ENCODE measurements at regions not wholly inside any gene's neighbourhood (a gene's known extent, or its start where the extent isn't known, plus 50 kb on each side); places are given as distances from the start of the nearest gene placed in this dataset.
"Not testable (repeated sequence)": the region's sequence is repeated elsewhere in the genome, so short reads cannot be mapped to it uniquely, and the experiment has no call there.

DNA sequence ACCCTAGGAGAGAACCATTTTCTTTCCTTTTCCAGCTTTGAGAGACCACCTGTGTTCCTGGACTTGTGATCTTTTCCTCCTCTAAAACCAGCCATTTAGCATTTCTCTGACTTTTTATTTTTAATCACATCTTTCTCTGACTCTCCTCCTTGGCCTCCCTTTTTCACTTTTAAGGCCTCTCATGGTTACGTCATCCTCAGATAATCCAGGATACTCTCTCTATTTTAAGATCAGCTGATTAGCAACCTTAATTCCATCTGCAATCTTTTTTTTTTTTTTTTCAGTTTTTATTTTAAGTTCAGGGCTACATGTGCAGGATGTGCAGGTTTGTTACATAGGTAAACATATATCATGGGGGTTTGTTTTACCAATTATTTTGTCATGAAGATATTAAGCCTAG is 54.0 kb downstream of the RFPL4B start:
- TF ChIP-seq, protein P1, sequence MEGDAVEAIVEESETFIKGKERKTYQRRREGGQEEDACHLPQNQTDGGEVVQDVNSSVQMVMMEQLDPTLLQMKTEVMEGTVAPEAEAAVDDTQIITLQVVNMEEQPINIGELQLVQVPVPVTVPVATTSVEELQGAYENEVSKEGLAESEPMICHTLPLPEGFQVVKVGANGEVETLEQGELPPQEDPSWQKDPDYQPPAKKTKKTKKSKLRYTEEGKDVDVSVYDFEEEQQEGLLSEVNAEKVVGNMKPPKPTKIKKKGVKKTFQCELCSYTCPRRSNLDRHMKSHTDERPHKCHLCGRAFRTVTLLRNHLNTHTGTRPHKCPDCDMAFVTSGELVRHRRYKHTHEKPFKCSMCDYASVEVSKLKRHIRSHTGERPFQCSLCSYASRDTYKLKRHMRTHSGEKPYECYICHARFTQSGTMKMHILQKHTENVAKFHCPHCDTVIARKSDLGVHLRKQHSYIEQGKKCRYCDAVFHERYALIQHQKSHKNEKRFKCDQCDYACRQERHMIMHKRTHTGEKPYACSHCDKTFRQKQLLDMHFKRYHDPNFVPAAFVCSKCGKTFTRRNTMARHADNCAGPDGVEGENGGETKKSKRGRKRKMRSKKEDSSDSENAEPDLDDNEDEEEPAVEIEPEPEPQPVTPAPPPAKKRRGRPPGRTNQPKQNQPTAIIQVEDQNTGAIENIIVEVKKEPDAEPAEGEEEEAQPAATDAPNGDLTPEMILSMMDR (conservative IDR thresholded peaks at IDR 0.05), result no peak
- H3K27ac ChIP-seq, result no peak overlapping the region

DNA sequence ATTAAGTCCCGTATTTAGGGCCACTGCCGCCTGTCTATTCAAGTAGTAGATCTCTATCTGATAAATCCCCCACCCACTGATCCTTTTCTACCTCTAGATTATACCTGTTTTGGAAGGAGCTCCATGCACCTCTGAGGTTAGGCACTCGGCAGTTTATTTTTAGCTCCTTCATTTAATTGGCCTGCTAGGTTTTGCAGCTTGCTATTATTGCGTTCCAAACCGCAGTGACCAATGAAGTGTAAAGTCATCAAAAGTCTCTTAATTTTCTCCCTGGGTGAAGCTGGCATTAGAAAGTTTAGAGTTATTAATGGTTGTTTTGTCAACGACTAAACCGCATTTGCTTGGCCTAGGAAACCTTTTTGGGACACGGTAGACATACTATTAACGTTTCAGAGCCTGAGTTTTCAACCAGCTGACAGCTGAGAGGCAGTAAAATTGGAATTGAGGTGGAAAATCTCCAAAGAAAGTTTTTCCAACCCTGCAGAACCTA is 60.0 kb downstream of the RFPL4B start:
- H3K27ac ChIP-seq, result no peak overlapping the region
- TF ChIP-seq, protein P1 (conservative IDR thresholded peaks at IDR 0.05), result no peak

DNA sequence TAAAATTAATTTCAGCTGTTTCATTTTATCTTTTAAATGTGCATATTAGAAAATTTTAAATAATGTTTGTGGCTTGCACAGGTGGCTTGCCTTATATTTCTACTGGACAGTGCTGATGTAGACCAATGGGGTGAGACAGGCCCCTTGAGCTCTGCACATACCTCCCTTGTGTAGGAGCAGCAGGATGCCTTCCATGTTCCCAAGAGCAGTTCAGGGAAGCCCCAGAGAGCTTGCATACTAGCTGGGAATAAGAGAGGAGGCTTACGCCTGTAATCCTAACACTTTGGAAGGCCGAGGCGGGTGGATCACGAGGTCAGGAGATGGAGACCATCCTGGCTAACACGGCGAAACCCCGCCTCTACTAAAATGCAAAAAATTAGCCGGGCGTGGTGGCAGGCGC is 61.4 kb downstream of the RFPL4B start:
- H3K27ac ChIP-seq, result no peak overlapping the region
- TF ChIP-seq, protein P1 (conservative IDR thresholded peaks at IDR 0.05), result no peak

DNA sequence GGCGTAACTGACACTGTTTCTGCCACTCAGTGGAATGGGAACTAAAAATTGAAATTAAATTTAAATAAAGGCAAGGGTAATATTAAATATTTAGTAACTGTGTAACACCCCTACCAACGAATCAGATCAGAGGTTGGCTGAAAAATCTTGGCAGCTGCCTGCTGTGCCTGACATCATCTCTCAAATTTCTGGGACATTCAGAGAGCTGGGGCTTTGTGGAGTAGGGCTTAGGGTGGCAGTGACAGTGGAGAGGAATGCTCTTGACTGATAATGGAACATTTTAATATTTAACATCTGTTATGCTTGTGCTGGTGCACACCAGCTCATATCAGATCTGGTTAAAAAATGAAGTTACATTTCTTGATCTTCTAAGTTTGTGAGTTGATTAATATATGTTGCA is 62.2 kb downstream of the RFPL4B start:
- H3K27ac ChIP-seq, result no peak overlapping the region
- TF ChIP-seq, protein P1 (conservative IDR thresholded peaks at IDR 0.05), result no peak

DNA sequence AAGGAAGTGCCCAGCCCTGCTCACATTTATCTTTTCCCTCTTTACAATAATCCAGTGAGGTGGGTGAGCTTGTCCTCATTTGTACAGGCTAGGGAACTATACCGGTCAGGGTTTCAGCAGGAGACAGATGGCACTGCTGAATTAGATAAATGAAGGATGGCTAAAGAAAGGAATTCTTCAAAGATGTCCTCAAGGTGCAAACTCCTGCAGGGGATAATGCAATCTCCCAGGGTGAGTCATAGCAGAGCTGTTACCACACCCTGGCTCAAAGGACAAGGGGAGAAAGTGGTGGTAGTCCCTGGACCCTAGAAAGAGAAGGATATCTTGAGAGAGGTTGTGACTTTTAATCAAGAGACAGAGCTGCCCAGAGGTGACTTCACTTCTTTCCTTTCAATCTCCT is 66.7 kb downstream of the RFPL4B start:
- H3K27ac ChIP-seq, result no peak overlapping the region
- TF ChIP-seq, protein P1 (conservative IDR thresholded peaks at IDR 0.05), result no peak

DNA sequence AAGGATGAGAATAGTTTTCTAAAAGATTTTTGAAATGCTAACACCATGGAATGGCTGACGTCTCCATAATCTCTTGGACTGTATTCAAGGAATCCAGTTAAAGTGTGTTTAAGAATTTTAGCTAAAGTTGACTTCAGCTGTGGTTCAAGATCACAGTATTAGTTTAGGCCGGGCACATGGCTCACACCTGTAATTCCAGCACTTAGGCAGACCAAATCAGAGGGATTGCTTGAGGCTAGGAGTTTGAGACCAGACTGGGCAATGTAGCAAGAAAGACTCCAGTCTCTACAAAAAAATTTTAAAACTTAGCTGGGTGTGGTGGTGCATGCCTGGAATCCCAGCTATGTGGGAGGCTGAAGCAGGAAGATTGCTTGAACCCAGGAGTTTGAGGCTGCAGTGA is 68.2 kb downstream of the RFPL4B start:
- TF ChIP-seq, protein P1 (conservative IDR thresholded peaks at IDR 0.05), result no peak
- no peak overlapping the region for H3K27ac ChIP-seq

DNA sequence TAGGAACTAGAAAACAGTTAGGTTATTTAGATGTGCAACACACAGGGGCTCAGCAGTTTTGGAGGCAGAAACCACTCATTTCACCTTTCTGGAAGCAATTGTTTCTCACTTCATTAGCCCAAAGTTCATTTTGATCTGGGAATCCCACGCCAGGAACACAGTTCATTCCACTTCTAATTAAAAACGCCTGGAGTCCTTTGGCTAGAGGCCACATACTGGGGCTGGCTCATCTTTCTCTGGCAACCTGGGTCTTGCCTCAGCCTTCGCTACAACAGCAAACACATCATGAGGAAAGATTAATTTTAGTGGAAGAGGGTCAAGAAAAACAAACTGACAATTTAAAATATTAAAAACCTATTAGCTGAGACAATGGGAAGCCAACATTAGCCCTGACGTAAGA is 69.7 kb downstream of the RFPL4B start:
- no peak overlapping the region for H3K27ac ChIP-seq
- TF ChIP-seq, protein P1 (conservative IDR thresholded peaks at IDR 0.05), result no peak

DNA sequence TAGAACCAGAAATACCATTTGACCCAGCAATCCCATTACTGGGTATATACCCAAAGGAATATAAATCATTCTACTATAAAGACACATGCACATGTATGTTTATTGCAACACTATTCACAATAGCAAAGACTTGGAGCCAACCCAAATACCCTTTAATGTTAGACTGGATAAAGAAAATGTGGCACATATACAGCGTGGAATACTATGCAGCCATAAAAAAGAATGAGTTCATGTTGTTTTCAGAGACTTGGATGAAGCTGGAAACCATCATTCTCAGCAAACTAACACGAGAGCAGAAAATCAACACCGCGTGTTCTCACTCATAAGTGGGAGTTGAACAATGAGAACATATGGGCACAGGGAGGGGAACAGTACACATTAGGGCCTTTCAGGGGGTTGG is 79.9 kb downstream of the RFPL4B start:
- not testable (repeated sequence) for H3K27ac ChIP-seq
